ENCODE measurements at regions not wholly inside any gene's neighbourhood (a gene's known extent, or its start where the extent isn't known, plus 50 kb on each side); places are given as distances from the start of the nearest gene placed in this dataset.

DNA sequence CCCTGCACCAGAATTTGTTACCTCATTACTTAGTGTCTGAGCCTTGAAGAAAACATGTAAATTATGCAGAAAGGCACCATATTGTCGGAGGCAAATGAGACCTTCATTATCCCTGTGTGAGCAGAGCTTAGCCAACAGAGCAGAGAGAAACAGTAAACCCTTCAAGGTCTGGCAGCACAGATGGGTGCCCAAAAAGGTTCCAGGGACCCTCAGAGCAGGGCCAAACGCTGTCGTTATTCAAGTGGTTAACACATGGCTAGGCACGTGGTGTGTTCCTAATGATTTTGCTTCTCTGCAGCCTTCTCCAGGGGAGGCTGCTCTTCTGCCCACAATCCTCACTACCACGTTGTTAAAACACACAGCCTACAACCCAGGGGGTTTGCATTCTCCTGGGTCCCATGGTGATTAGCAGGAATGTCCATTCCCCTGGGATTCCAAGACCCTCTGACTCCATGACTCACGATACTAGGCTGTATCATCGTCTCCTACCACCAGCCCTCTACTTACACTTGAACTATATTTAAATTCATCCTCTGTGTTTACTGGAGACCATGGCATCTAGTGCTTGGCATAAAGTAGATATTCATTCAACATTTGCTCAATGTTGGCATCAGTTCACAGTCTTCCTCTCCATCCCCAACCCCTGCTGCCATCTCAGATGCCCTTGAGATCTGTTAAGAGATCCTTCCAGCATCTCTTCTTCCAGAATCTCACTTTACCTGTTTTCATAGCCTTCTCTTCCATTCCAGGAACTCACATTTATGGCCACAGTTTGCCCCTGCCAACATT lies 174.5 kb upstream of the RAD23B start:
- no peak overlapping the region for H3K4me3 ChIP-seq (ENCODE audit: low read depth, low read length)
- in situ Hi-C loops (cut with HindIII; ENCODE audit: low sequenced_read_pairs): no loop called here
- no peak for DNase-seq (ENCODE audit: low read depth, low spot score)
- TF ChIP-seq CTCF (IDR thresholded peaks at IDR 0.05; ENCODE audit: low read depth, low read length): no peak

GRCh38 chr9:107109324-107109723 lies 173.8 kb upstream of the RAD23B start:
- TF ChIP-seq CTCF (IDR thresholded peaks at IDR 0.05; ENCODE audit: low read depth, low read length): no peak
- DNase-seq (ENCODE audit: low read depth, low spot score): no peak
- H3K4me3 ChIP-seq (ENCODE audit: low read depth, low read length): no peak overlapping the region
- in situ Hi-C loops (cut with HindIII; ENCODE audit: low sequenced_read_pairs): no loop called here

- DNase-seq (ENCODE audit: low read depth, low spot score): no peak
- H3K4me3 ChIP-seq (ENCODE audit: low read depth, low read length): no peak overlapping the region
- no peak for TF ChIP-seq CTCF (IDR thresholded peaks at IDR 0.05; ENCODE audit: low read depth, low read length)
- in situ Hi-C loops (cut with HindIII; ENCODE audit: low sequenced_read_pairs): no loop called here
Measured at GRCh38 chr9:107110153-107110552, 172.9 kb upstream of the RAD23B start.

- no peak overlapping the region for H3K4me3 ChIP-seq (ENCODE audit: low read depth, low read length)
- TF ChIP-seq CTCF (IDR thresholded peaks at IDR 0.05; ENCODE audit: low read depth, low read length): no peak
- in situ Hi-C loops (cut with HindIII; ENCODE audit: low sequenced_read_pairs): no loop called here
- no peak for DNase-seq (ENCODE audit: low read depth, low spot score)
Measured at GRCh38 chr9:107112707-107113243, 170.3 kb upstream of the RAD23B start.

- in situ Hi-C loops (cut with HindIII; ENCODE audit: low sequenced_read_pairs): no loop called here
- no peak overlapping the region for H3K4me3 ChIP-seq (ENCODE audit: low read depth, low read length)
- no peak for DNase-seq (ENCODE audit: low read depth, low spot score)
- TF ChIP-seq CTCF (IDR thresholded peaks at IDR 0.05; ENCODE audit: low read depth, low read length): no peak
Measured at GRCh38 chr9:107118863-107119624, 164.0 kb upstream of the RAD23B start.

DNA sequence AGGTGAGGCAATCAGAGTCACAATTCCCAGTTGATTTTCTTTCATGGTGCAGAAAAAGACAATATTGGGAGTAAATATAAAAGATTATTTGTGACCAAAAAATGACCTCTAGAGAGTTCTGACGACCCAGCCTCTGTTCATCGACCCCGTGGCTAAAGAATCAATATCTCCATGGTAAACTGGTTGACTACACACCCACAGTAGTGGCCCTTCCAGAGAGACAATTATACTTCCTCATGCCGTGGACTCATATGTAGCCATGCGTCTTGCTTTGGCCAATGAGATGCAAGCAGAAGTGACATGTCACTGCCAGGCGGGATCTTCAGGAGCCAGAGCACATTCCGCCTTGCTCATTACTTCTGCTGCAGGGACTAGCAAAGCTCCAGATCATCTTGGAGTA lies 163.3 kb upstream of the RAD23B start:
- no peak overlapping the region for H3K4me3 ChIP-seq (ENCODE audit: low read depth, low read length)
- no peak for TF ChIP-seq CTCF (IDR thresholded peaks at IDR 0.05; ENCODE audit: low read depth, low read length)
- in situ Hi-C loops (cut with HindIII; ENCODE audit: low sequenced_read_pairs): no loop called here
- DNase-seq (ENCODE audit: low read depth, low spot score): no peak
